SK-N-SH (cell line): ENCODE measurements at regions not wholly inside any gene's neighbourhood (a gene's known extent, or its start where the extent isn't known, plus 50 kb on each side); places are given as distances from the start of the nearest gene placed in this dataset.

Source experiments
- CTCF ChIA-PET: fragments of 300-600, 350-600 bp; formaldehyde crosslinking; extraction: SDS; loops from one replicate; lab custom pipeline; 2021; lab: Yijun Ruan, JAX
- POLR2A ChIA-PET: fragments of 350-600 bp; sonication (Branson Sonifier 250); formaldehyde crosslinking; extraction: SDS; loops from one replicate; lab custom pipeline; 2020; ENCODE audit warnings: antibody characterized with exemption, inconsistent platforms; lab: Yijun Ruan, JAX
- DNase-seq: peaks from one replicate; pipeline ENCODE4 v3.0.0; 2012
- H2AFZ ChIP-seq: fragments of 200-600 bp; sonication (generic); 2 replicates; pipeline ENCODE4 v1.8.1; 2016; ENCODE audit warnings: antibody characterized with exemption, mild to moderate bottlenecking, low read depth
- H3F3A ChIP-seq: fragments of 200-600 bp; sonication (generic); replicated peaks from 2 replicates; pipeline ENCODE3; 2016; ENCODE audit warnings: antibody characterized with exemption, mild to moderate bottlenecking; ENCODE audit not compliant: insufficient read depth
- H3K27ac ChIP-seq, 2 experiments: fragments of 200-500 bp in 1 of 2; fragments of 200-600 bp in 1 of 2; sonication (Bioruptor generic) in 1 of 2; sonication (generic), shearing (Covaris generic) in 1 of 2; 2 replicates each; pipeline versions ENCODE4 v1.5.1 to v1.6.1; 2014 to 2016; ENCODE audit warnings: low read depth in 2 of 2, inconsistent platforms in 1 of 2, low read length in 1 of 2, mild to moderate bottlenecking in 1 of 2, mixed read lengths in 1 of 2
- H3K27me3 ChIP-seq: fragments of 200-600 bp; sonication (generic), shearing (Covaris generic); 2 replicates; pipeline ENCODE4 v1.6.1; 2016; ENCODE audit warnings: mixed run types; ENCODE audit not compliant: insufficient read depth
- H3K36me3 ChIP-seq, 2 experiments: fragments of 200-500 bp in 1 of 2; fragments of 200-600 bp in 1 of 2; sonication (Bioruptor generic) in 1 of 2; sonication (generic) in 1 of 2; replicated peaks in 1 of 2; 2 replicates each; pipeline versions ENCODE3 to v1.5.1; 2014 to 2016; ENCODE audit warnings: low read length in 1 of 2, mild to moderate bottlenecking in 1 of 2; ENCODE audit not compliant: insufficient read depth in 2 of 2, control insufficient read depth in 1 of 2
- H3K4me1 ChIP-seq, 2 experiments: fragments of 200-500 bp in 1 of 2; fragments of 200-600 bp in 1 of 2; sonication (Bioruptor generic) in 1 of 2; sonication (generic), shearing (Covaris generic) in 1 of 2; 2 replicates each; pipeline versions ENCODE4 v1.5.1 to v1.6.1; 2014 to 2016; ENCODE audit warnings: low read depth in 1 of 2, low read length in 1 of 2, mixed run types in 1 of 2; ENCODE audit not compliant: insufficient read depth in 2 of 2, control insufficient read depth in 1 of 2
- H3K4me2 ChIP-seq: fragments of 200-600 bp; sonication (generic), shearing (Covaris generic); 2 replicates; pipeline ENCODE4 v1.6.1; 2017; ENCODE audit warnings: mixed run types
- H3K4me3 ChIP-seq, 2 experiments: fragments of 200-500 bp in 1 of 2; fragments of 200-600 bp in 1 of 2; sonication (Bioruptor generic) in 1 of 2; sonication (generic), shearing (Covaris generic) in 1 of 2; 2 replicates each; pipeline versions ENCODE4 v1.5.1 to v1.8.1; 2014 to 2016; ENCODE audit warnings: low read depth in 2 of 2, inconsistent platforms in 1 of 2, low read length in 1 of 2, mild to moderate bottlenecking in 1 of 2, mixed read lengths in 1 of 2, moderate library complexity in 1 of 2
- H3K79me2 ChIP-seq: fragments of 200-600 bp; sonication (generic); 2 replicates; pipeline ENCODE4 v1.8.1; 2017; ENCODE audit warnings: mild to moderate bottlenecking; ENCODE audit not compliant: insufficient read depth
- H3K9ac ChIP-seq: fragments of 200-600 bp; sonication (generic); 2 replicates; pipeline ENCODE4 v1.6.1; 2017; ENCODE audit warnings: mixed run types
- H3K9me2 ChIP-seq: fragments of 200-600 bp; sonication (generic); 2 replicates; pipeline ENCODE4 v1.6.1; 2017; ENCODE audit warnings: mixed run types
- H3K9me3 ChIP-seq: fragments of 200-600 bp; sonication (generic); 2 replicates; pipeline ENCODE4 v1.6.1; 2017; ENCODE audit warnings: mixed run types, mild to moderate bottlenecking, moderate library complexity
- H4K20me1 ChIP-seq: fragments of 200-600 bp; sonication (generic); 2 replicates; pipeline ENCODE4 v1.6.1; 2017; ENCODE audit warnings: mild to moderate bottlenecking, mixed run types; ENCODE audit not compliant: insufficient read depth
- EZH2phosphoT487 ChIP-seq: fragments of 200-600 bp; sonication (generic); IDR thresholded peaks from 2 replicates; pipeline ENCODE4 v1.6.1; 2017; ENCODE audit warnings: low read depth, mixed run types, mild to moderate bottlenecking, antibody characterized with exemption, moderate library complexity, borderline replicate concordance
- FOXM1 ChIP-seq: IDR thresholded peaks from 2 replicates; pipeline ENCODE4 v1.4.0; 2012; ENCODE audit warnings: low read depth, mild to moderate bottlenecking
- IRF3 ChIP-seq: fragments of 150-350 bp; IDR thresholded peaks from 2 replicates; pipeline ENCODE4 v1.6.1; 2016; ENCODE audit warnings: mild to moderate bottlenecking, low read depth, low read length
- JUND ChIP-seq: IDR thresholded peaks from 2 replicates; pipeline ENCODE4 v1.4.0; 2012
- NRF1 ChIP-seq: IDR thresholded peaks from 2 replicates; pipeline ENCODE4 v1.6.1; 2012; ENCODE audit warnings: low read depth, mild to moderate bottlenecking, low read length
- REST ChIP-seq: IDR thresholded peaks from 2 replicates; pipeline ENCODE4 v1.6.1; 2012; ENCODE audit warnings: mild to moderate bottlenecking, low read depth, low read length, moderate library complexity
- RFX5 ChIP-seq: IDR thresholded peaks from 2 replicates; pipeline ENCODE4 v1.6.1; 2012; ENCODE audit warnings: mild to moderate bottlenecking, improper control_type of control experiment, low read length
- RXRA ChIP-seq: IDR thresholded peaks from 2 replicates; pipeline ENCODE4 v1.4.0; 2012; ENCODE audit warnings: low read depth, mild to moderate bottlenecking, borderline replicate concordance
- SIN3A ChIP-seq: IDR thresholded peaks from 2 replicates; pipeline ENCODE4 v1.6.1; 2012; ENCODE audit warnings: low read depth, mild to moderate bottlenecking, low read length, moderate library complexity, borderline replicate concordance
- SMC3 ChIP-seq: IDR thresholded peaks from 2 replicates; pipeline ENCODE4 v1.6.1; 2012; ENCODE audit warnings: low read depth, low read length, improper control_type of control experiment
- USF2 ChIP-seq: fragments of 150-350 bp; IDR thresholded peaks from 2 replicates; pipeline ENCODE4 v1.6.1; 2017; ENCODE audit warnings: antibody characterized with exemption, low read length, low read depth, borderline replicate concordance
- WGBS: methylation state at CpG from one replicate; pipeline ENCODE4 v1.1.6; 2017; ENCODE audit warnings: low lambda C conversion rate; 5-methylcytosine and 5-hydroxymethylcytosine counted together

- Histone ChIP-seq H3K36me3 (no peaks in the 10 kb centered on the region), H3K27ac (no peak overlapping the region), H3K27me3 (no peaks in the 10 kb centered on the region), H3K4me2 (no peak overlapping the region), H2AFZ (no peak overlapping the region; the same call in 1 of the 2 replicates), H3K4me1 (no peaks in the 10 kb centered on the region), H3K4me3 (no peak overlapping the region), H3K79me2 (no peaks in the 10 kb centered on the region), H3F3A (no peaks in the 10 kb centered on the region), H3K9ac (no peak overlapping the region), H3K9me2 (no peaks in the 10 kb centered on the region), H4K20me1 (no peaks in the 10 kb centered on the region), H3K9me3 (no peaks in the 10 kb centered on the region)
- DNase-seq = no peak
- TF ChIP-seq RXRA (no peak), EZH2phosphoT487 (no peak), SIN3A (no peak), USF2 (no peak), JUND (no peak), REST (no peak)
- 59% methylated on average over 2 of the region's 2 CpGs for WGBS
- CTCF ChIA-PET = interaction anchor here (0.8 to 1.4 kb wide), 3 partner anchors 13 to 101 kb away, joined by 3 to 5 read pairs (median 3); no protein-coding TSS in a partner anchor
- POLR2A ChIA-PET = no interaction called here
Measured at GRCh38 chr13:78238911-78239310, 320.3 kb upstream of the EDNRB start.

GRCh38 chr13:78228940-78229339 lies 310.3 kb upstream of the EDNRB start:
- Histone ChIP-seq H2AFZ (no peak overlapping the region), H3K36me3 (no peaks in the 10 kb centered on the region), H3K9ac (no peak overlapping the region), H3K27ac (no peak overlapping the region), H3K27me3 (no peaks in the 10 kb centered on the region), H3K9me3 (no peaks in the 10 kb centered on the region), H3K4me1 (no peaks in the 10 kb centered on the region), H4K20me1 (no peaks in the 10 kb centered on the region), H3K79me2 (no peaks in the 10 kb centered on the region), H3K4me3 (no peak overlapping the region), H3K4me2 (no peak overlapping the region), H3F3A (no peaks in the 10 kb centered on the region), H3K9me2 (no peaks in the 10 kb centered on the region)
- WGBS = 43% methylated on average over 4 of the region's 4 CpGs
- TF ChIP-seq SMC3 (no peak), IRF3 (no peak), FOXM1 (no peak), RFX5 (no peak), NRF1 (no peak)
- POLR2A ChIA-PET = no interaction called here
- CTCF ChIA-PET = interaction anchor here (1.8 kb wide), 1 partner anchor 12 kb away, joined by 10 read pairs; no protein-coding TSS in a partner anchor
- no peak for DNase-seq
